GM12878 (cell line): ENCODE measurements at regions not wholly inside any gene's neighbourhood (a gene's known extent, or its start where the extent isn't known, plus 50 kb on each side); places are given as distances from the start of the nearest gene placed in this dataset.

Source experiments
- ATAC-seq: fragments of 200-7000 bp; cut with Tn5 transposase; 3 replicates; pipeline ENCODE4 v1.9.1; 2020; ENCODE audit warnings: mild to moderate bottlenecking, moderate library complexity
- BruUV-seq: library from RNA; stranded (reverse); fragments of 400-500 nt; replicated peaks from 2 replicates; lab custom pipeline; 2021; lab: Mats Ljungman, UMichigan
- CTCF ChIA-PET: fragments of 300-600 bp; sonication (Branson Sonifier 250); formaldehyde crosslinking; extraction: SDS; loops from one replicate; lab custom pipeline; 2021; ENCODE audit warnings: inconsistent platforms; lab: Yijun Ruan, JAX
- POLR2A ChIA-PET: fragments of 350-600 bp; formaldehyde crosslinking; extraction: SDS; loops from one replicate; lab custom pipeline; 2021; ENCODE audit warnings: inconsistent platforms; lab: Charles Lee
- RAD21 ChIA-PET: fragments of 300-600 bp; sonication (Branson Sonifier 250); formaldehyde crosslinking; loops from one replicate; lab custom pipeline; 2023; ENCODE audit warnings: antibody characterized with exemption; ENCODE audit not compliant: unreplicated experiment; lab: Charles Lee
- SMC1A ChIA-PET: fragments of 300-600 bp; sonication (Branson Sonifier 250); formaldehyde crosslinking; loops from one replicate; lab custom pipeline; 2023; ENCODE audit not compliant: unreplicated experiment, uncharacterized antibody; lab: Charles Lee
- DNase-seq: peaks from one replicate; pipeline ENCODE4 v3.0.0-alpha.2; 2011; ENCODE audit warnings: low read depth, low spot score
- FAIRE-seq: peaks from 3 replicates; lab custom pipeline; 2011; peaks lifted over from hg19 to GRCh38; lab: Jason Lieb, UNC
- H2AFZ ChIP-seq: 2 replicates; pipeline ENCODE4 v1.6.0; 2011; ENCODE audit warnings: low read depth, low read length, control low read depth; ENCODE audit not compliant: control insufficient read depth
- H3K27ac ChIP-seq: 2 replicates; pipeline ENCODE4 v1.5.1; 2011; ENCODE audit warnings: control low read depth; ENCODE audit not compliant: control insufficient read depth, insufficient read depth
- H3K27me3 ChIP-seq, 2 experiments: replicated peaks in 1 of 2; 2 replicates each; pipeline versions ENCODE4 v1.6.0 to v1.6.1; 2011; ENCODE audit warnings: low read length in 1 of 2; ENCODE audit not compliant: control insufficient read depth in 2 of 2, insufficient read depth in 2 of 2
- H3K36me3 ChIP-seq, 2 experiments: 2 replicates each; pipeline ENCODE4 v1.5.1; 2011; ENCODE audit warnings: low read length in 1 of 2; ENCODE audit not compliant: control insufficient read depth in 2 of 2, insufficient read depth in 2 of 2
- H3K4me1 ChIP-seq: 2 replicates; pipeline ENCODE4 v1.6.1; 2011; ENCODE audit warnings: mild to moderate bottlenecking, low read length, moderate library complexity, mixed read lengths; ENCODE audit not compliant: control insufficient read depth, insufficient read depth
- H3K4me2 ChIP-seq: 2 replicates; pipeline ENCODE4 v1.6.0; 2011; ENCODE audit warnings: control low read depth; ENCODE audit not compliant: control insufficient read depth, insufficient read depth
- H3K4me3 ChIP-seq: fragments of 200-600 bp; sonication (generic); 2 replicates; pipeline ENCODE4 v1.5.1; 2016
- H3K79me2 ChIP-seq: 2 replicates; pipeline ENCODE4 v1.6.0; 2011; ENCODE audit warnings: low read length; ENCODE audit not compliant: control insufficient read depth, insufficient read depth
- H3K9ac ChIP-seq: 2 replicates; pipeline ENCODE4 v1.8.0; 2011; ENCODE audit warnings: low read length, control low read depth, mixed read lengths; ENCODE audit not compliant: control insufficient read depth, insufficient read depth
- H3K9me3 ChIP-seq: replicated peaks from 3 replicates; pipeline ENCODE4 v1.5.1; 2011; ENCODE audit warnings: mild to moderate bottlenecking, low read length; ENCODE audit not compliant: control insufficient read depth, insufficient read depth
- H4K20me1 ChIP-seq: 2 replicates; pipeline ENCODE4 v1.6.0; 2011; ENCODE audit not compliant: control insufficient read depth, insufficient read depth
- BCL11A ChIP-seq: IDR thresholded peaks from 2 replicates; pipeline ENCODE4 v1.6.1; 2011; ENCODE audit warnings: low read depth, low read length
- BCL3 ChIP-seq: IDR thresholded peaks from 2 replicates; pipeline ENCODE4 v1.6.1; 2011; ENCODE audit warnings: borderline replicate concordance, low read depth, mild to moderate bottlenecking, moderate library complexity, low read length; ENCODE audit not compliant: insufficient read depth, poor library complexity, severe bottlenecking
- BMI1 ChIP-seq: fragments of 450-650 bp; IDR thresholded peaks from 2 replicates; pipeline ENCODE4 v1.6.1; 2016; ENCODE audit warnings: mild to moderate bottlenecking, moderate library complexity, borderline replicate concordance
- CBFB ChIP-seq: IDR thresholded peaks from 2 replicates; pipeline ENCODE4 v1.6.1; 2016; ENCODE audit warnings: antibody characterized with exemption, low read depth
- CUX1 ChIP-seq: IDR thresholded peaks from 2 replicates; pipeline ENCODE4 v1.6.1; 2012; ENCODE audit warnings: improper control_type of control experiment, low read depth, low read length; ENCODE audit not compliant: insufficient replicate concordance
- E2F8 ChIP-seq: fragments of 450-650 bp; IDR thresholded peaks from 2 replicates; pipeline ENCODE4 v1.6.1; 2018; ENCODE audit warnings: mild to moderate bottlenecking, low read depth, moderate library complexity; ENCODE audit not compliant: partially characterized antibody
- IRF4 ChIP-seq: IDR thresholded peaks from 2 replicates; pipeline ENCODE4 v1.6.1; 2011; ENCODE audit warnings: low read depth, low read length
- MLLT1 ChIP-seq: fragments of 450-650 bp; IDR thresholded peaks from 2 replicates; pipeline ENCODE4 v1.6.1; 2016; ENCODE audit warnings: mild to moderate bottlenecking
- NR2F1 ChIP-seq: fragments of 450-650 bp; conservative IDR thresholded peaks from 2 replicates; pipeline ENCODE4 v1.6.1; 2017; ENCODE audit warnings: mild to moderate bottlenecking
- SIN3A ChIP-seq: IDR thresholded peaks from 2 replicates; pipeline ENCODE4 v1.6.1; 2012; ENCODE audit warnings: low read depth, low read length, improper control_type of control experiment
- SP1 ChIP-seq: IDR thresholded peaks from one replicate; pipeline ENCODE4 v1.6.1; 2011; ENCODE audit warnings: low read depth, low read length
- STAT3 ChIP-seq: IDR thresholded peaks from 2 replicates; pipeline ENCODE4 v1.6.1; 2011; ENCODE audit warnings: low read depth, low read length, improper control_type of control experiment
- WGBS: methylation state at CpG from one replicate; pipeline ENCODE4 v1.1.6; 2016; ENCODE audit warnings: low lambda C conversion rate; ENCODE audit not compliant: insufficient replicate concordance, insufficient coverage; ENCODE audit errors: missing lambda C conversion rate; 5-methylcytosine and 5-hydroxymethylcytosine counted together
- in situ Hi-C: fragments of 300-500 bp; cut with MboI; formaldehyde crosslinking; loops from 9 replicates; pipeline ENCODE4 v1.14.3; 2018; ENCODE audit warnings: mixed read lengths
- intact Hi-C: fragments of 100-400 bp; cut with micrococcal nuclease; formaldehyde crosslinking; loops from one replicate; pipeline ENCODE4 v1.14.2; 2022; ENCODE audit not compliant: unreplicated experiment

GRCh38 chrX:20712811-20713210 is 446.1 kb upstream of the RPS6KA3 start:
- H3K9me3 ChIP-seq: no peaks in the 10 kb centered on the region
- H3K27me3 ChIP-seq: no peaks in the 10 kb centered on the region
- no peak for DNase-seq
- ChIA-PET POLR2A (no interaction called here), CTCF (no interaction called here), RAD21 (no interaction called here), SMC1A (no interaction called here)
- H4K20me1 ChIP-seq: no peaks in the 10 kb centered on the region
- no peak for ATAC-seq
- H3K36me3 ChIP-seq: no peaks in the 10 kb centered on the region
- intact Hi-C loops: no loop called here
- BruUV-seq: no TSS peak
- H3K27ac ChIP-seq: no peak overlapping the region
- H2AFZ ChIP-seq: no peak overlapping the region
- FAIRE-seq: no peak
- no peak overlapping the region for H3K4me3 ChIP-seq
- WGBS: 0% methylated on average over 1 of the region's 1 CpG
- no peaks in the 10 kb centered on the region for H3K79me2 ChIP-seq
- no peak overlapping the region for H3K4me2 ChIP-seq
- H3K9ac ChIP-seq: no peak overlapping the region
- H3K4me1 ChIP-seq: no peaks in the 10 kb centered on the region
- in situ Hi-C loops: no loop called here
- TF ChIP-seq BCL3 (no peak), STAT3 (no peak), SP1 (no peak), SIN3A (no peak), CUX1 (no peak), IRF4 (no peak), E2F8 (no peak), MLLT1 (no peak), CBFB (no peak), BCL11A (no peak), BMI1 (no peak), NR2F1 (no peak)
